Hepatocyte (in vitro differentiated cells): ENCODE measurements at regions not wholly inside any gene's neighbourhood (a gene's known extent, or its start where the extent isn't known, plus 50 kb on each side); places are given as distances from the start of the nearest gene placed in this dataset.

ENCODE experiments used
- DNase-seq: peaks from one replicate; pipeline ENCODE4 v3.0.0-alpha.2; 2016; ENCODE audit warnings: low spot score
- H2AFZ ChIP-seq: fragments of 200-600 bp; sonication (generic); 2 replicates; pipeline ENCODE4 v1.6.0; 2016; ENCODE audit warnings: antibody characterized with exemption, mild to moderate bottlenecking
- H3K27ac ChIP-seq: fragments of 200-600 bp; sonication (generic); 2 replicates; pipeline ENCODE4 v1.5.1; 2016; ENCODE audit warnings: mild to moderate bottlenecking
- H3K27me3 ChIP-seq: fragments of 200-600 bp; sonication (generic); 2 replicates; pipeline ENCODE4 v1.6.1; 2016
- H3K36me3 ChIP-seq: fragments of 200-600 bp; sonication (generic); replicated peaks from 2 replicates; pipeline ENCODE4 v1.5.1; 2016; ENCODE audit warnings: low read depth; ENCODE audit not compliant: insufficient read depth
- H3K4me1 ChIP-seq: fragments of 200-600 bp; sonication (generic); 2 replicates; pipeline ENCODE4 v1.5.1; 2016; ENCODE audit warnings: mild to moderate bottlenecking, moderate library complexity; ENCODE audit not compliant: insufficient read depth
- H3K4me2 ChIP-seq: fragments of 200-600 bp; sonication (generic); 2 replicates; pipeline ENCODE4 v1.6.0; 2016
- H3K4me3 ChIP-seq: fragments of 200-600 bp; sonication (generic); 2 replicates; pipeline ENCODE4 v1.5.1; 2016; ENCODE audit warnings: mild to moderate bottlenecking
- H3K79me2 ChIP-seq: fragments of 200-600 bp; sonication (generic); 2 replicates; pipeline ENCODE4 v1.6.0; 2017; ENCODE audit warnings: mild to moderate bottlenecking
- H3K9me2 ChIP-seq: fragments of 200-600 bp; sonication (generic); replicated peaks from 2 replicates; pipeline ENCODE4 v1.6.0; 2017; ENCODE audit warnings: mild to moderate bottlenecking; ENCODE audit not compliant: insufficient read depth
- H3K9me3 ChIP-seq: fragments of 200-600 bp; sonication (generic); 2 replicates; pipeline ENCODE4 v1.5.1; 2016; ENCODE audit warnings: low read depth, mild to moderate bottlenecking
- H4K20me1 ChIP-seq: fragments of 200-600 bp; sonication (generic); 2 replicates; pipeline ENCODE4 v1.6.0; 2016; ENCODE audit warnings: mild to moderate bottlenecking; ENCODE audit not compliant: insufficient read depth, poor library complexity, severe bottlenecking
- CTCF ChIP-seq: fragments of 200-600 bp; sonication (generic); IDR thresholded peaks from 2 replicates; pipeline ENCODE4 v1.5.1; 2016; ENCODE audit warnings: antibody characterized with exemption, mild to moderate bottlenecking; ENCODE audit not compliant: poor library complexity
- EZH2 ChIP-seq: fragments of 200-600 bp; sonication (generic); IDR thresholded peaks from 2 replicates; pipeline ENCODE4 v1.6.1; 2016; ENCODE audit warnings: antibody characterized with exemption, mild to moderate bottlenecking, borderline replicate concordance
- EZH2phosphoT487 ChIP-seq: fragments of 200-600 bp; sonication (generic); IDR thresholded peaks from one replicate; pipeline ENCODE4 v1.6.1; 2018; ENCODE audit warnings: antibody characterized with exemption, mild to moderate bottlenecking, low read depth, moderate library complexity; ENCODE audit not compliant: unreplicated experiment, severe bottlenecking
- WGBS: methylation state at CpG from one replicate; pipeline ENCODE4 v1.1.6; 2016; ENCODE audit warnings: low lambda C conversion rate; ENCODE audit errors: missing lambda C conversion rate; 5-methylcytosine and 5-hydroxymethylcytosine counted together

DNA sequence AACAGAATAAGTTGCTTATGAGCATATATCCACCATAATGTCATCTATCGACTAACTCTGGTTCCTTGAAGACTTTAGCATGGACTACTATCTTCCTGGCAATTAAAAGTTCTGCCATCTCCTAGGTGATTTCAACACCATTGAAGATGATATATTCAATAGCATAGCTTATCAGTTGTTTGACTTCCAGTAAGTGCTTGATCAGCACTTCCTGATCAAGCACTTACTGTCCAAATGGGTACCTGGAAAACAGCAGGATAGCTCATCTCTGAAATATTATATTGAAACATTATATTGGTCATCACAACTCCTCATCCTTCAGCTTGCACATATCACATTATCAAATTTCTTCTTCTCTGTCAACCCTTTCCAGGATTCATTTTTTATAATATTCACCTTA lies 75.5 kb upstream of the HMGCLL1 start:
- no peaks in the 10 kb centered on the region for H3K79me2 ChIP-seq
- H3K4me3 ChIP-seq: no peak overlapping the region
- no peak for TF ChIP-seq EZH2phosphoT487
- no peaks in the 10 kb centered on the region for H3K27me3 ChIP-seq
- no peak overlapping the region for H3K4me2 ChIP-seq
- no peak overlapping the region for H3K27ac ChIP-seq
- H3K4me1 ChIP-seq: no peaks in the 10 kb centered on the region
- H3K9me2 ChIP-seq: no peaks in the 10 kb centered on the region
- WGBS: 90% methylated on average over 1 of the region's 1 CpG
- no peaks in the 10 kb centered on the region for H3K9me3 ChIP-seq
- H4K20me1 ChIP-seq: no peaks in the 10 kb centered on the region
- no peak overlapping the region for H2AFZ ChIP-seq
- DNase-seq: no peak
- no peaks in the 10 kb centered on the region for H3K36me3 ChIP-seq

GRCh38 chr6:55652429-55652828 lies 73.4 kb upstream of the HMGCLL1 start:
- no peak for TF ChIP-seq CTCF
- TF ChIP-seq EZH2: no peak
- no peak for TF ChIP-seq EZH2phosphoT487
- H3K27ac ChIP-seq: no peak overlapping the region

GRCh38 chr6:55651015-55651414 lies 72.0 kb upstream of the HMGCLL1 start:
- Histone ChIP-seq H3K9me3 (no peaks in the 10 kb centered on the region), H3K4me2 (no peak overlapping the region), H3K79me2 (no peaks in the 10 kb centered on the region), H3K9me2 (no peaks in the 10 kb centered on the region), H3K27me3 (no peaks in the 10 kb centered on the region), H3K36me3 (no peaks in the 10 kb centered on the region), H3K4me3 (no peak overlapping the region), H3K27ac (no peak overlapping the region), H4K20me1 (no peaks in the 10 kb centered on the region), H2AFZ (no peak overlapping the region), H3K4me1 (no peaks in the 10 kb centered on the region)
- TF ChIP-seq EZH2phosphoT487 (no peak), CTCF (no peak), EZH2 (no peak)
- 91% methylated on average over 3 of the region's 3 CpGs for WGBS
- DNase-seq: no peak

More at GRCh38 chr6:55652429-55652828, 73.4 kb upstream of the HMGCLL1 start:
- Histone ChIP-seq H3K4me1 (no peaks in the 10 kb centered on the region), H2AFZ (no peak overlapping the region), H3K9me3 (no peaks in the 10 kb centered on the region), H4K20me1 (no peaks in the 10 kb centered on the region), H3K4me2 (no peak overlapping the region), H3K9me2 (no peaks in the 10 kb centered on the region), H3K36me3 (no peaks in the 10 kb centered on the region), H3K27me3 (no peaks in the 10 kb centered on the region), H3K79me2 (no peaks in the 10 kb centered on the region), H3K4me3 (no peak overlapping the region)
- no peak for DNase-seq
- WGBS: 41% methylated on average over 1 of the region's 1 CpG

DNA sequence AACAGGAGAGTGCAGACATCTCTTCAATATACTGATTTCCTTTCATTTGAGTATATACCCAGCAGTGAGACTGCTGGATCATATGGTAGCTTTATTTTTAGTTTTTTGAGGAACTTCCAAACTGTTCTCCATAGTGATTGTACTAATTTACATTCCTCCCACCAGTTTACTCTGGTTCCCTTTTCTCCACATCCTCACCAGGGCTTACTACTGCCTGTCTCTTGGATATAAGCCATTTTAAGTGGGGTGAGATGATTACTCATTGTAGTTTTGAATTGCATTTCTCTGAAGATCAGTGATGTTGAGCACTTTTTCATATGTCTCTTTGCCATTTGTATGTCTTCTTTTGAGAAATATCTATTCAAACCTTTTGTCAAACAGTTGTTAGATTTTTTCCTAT lies 64.9 kb upstream of the HMGCLL1 start:
- Histone ChIP-seq H3K36me3 (no peaks in the 10 kb centered on the region), H2AFZ (no peak overlapping the region), H4K20me1 (no peaks in the 10 kb centered on the region), H3K9me2 (no peaks in the 10 kb centered on the region), H3K27ac (no peak overlapping the region), H3K4me3 (no peak overlapping the region), H3K27me3 (no peaks in the 10 kb centered on the region), H3K79me2 (no peaks in the 10 kb centered on the region), H3K9me3 (no peaks in the 10 kb centered on the region), H3K4me2 (no peak overlapping the region), H3K4me1 (no peaks in the 10 kb centered on the region)
- TF ChIP-seq EZH2phosphoT487 (no peak), EZH2 (no peak), CTCF (no peak)
- DNase-seq: no peak
